ENCODE measurements at regions not wholly inside any gene's neighbourhood (a gene's known extent, or its start where the extent isn't known, plus 50 kb on each side); places are given as distances from the start of the nearest gene placed in this dataset.

DNA sequence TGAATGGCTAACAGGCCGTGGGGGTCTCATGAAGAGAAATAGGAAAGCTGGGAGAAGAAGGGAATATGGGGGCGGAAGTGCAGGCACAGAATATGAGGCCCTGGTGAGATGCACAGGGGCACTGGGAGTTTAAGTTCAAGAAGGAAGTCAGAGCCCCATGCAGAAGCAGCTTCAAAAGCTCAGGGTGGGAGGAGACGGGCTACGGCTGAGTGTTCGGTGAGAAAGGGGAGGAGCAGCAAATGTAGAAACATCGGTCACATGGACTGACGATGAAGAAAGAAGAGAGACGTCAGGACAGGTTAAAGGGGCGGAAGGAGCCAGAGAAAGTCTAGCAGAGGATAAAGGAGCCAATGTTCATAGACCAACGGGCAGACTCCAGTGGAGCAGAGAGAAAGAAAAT is 204.5 kb upstream of the ZFHX3 start:
- WGBS (ENCODE audit: low lambda C conversion rate) = 67% methylated on average over 10 of the region's 10 CpGs
- no peaks in the 10 kb centered on the region for H3K36me3 ChIP-seq (replicated peaks in 1 of 2; ENCODE audit: control insufficient read depth in 1 of 2, insufficient read depth in 2 of 2, low read length in 1 of 2)
- no peak overlapping the region for H3K9ac ChIP-seq
- H3K4me1 ChIP-seq (ENCODE audit: control insufficient read depth in 1 of 2, insufficient read depth in 2 of 2, low read depth in 1 of 2, low read length in 1 of 2) = no peaks in the 10 kb centered on the region
- H3K4me3 ChIP-seq (ENCODE audit: low read depth in 2 of 2, low read length in 1 of 2) = no peak overlapping the region
- H3K79me2 ChIP-seq (ENCODE audit: insufficient read depth) = no peaks in the 10 kb centered on the region
- H4K20me1 ChIP-seq (ENCODE audit: insufficient read depth) = no peaks in the 10 kb centered on the region
- H3K27me3 ChIP-seq (ENCODE audit: insufficient read depth) = no peaks in the 10 kb centered on the region; the same call in 1 of the 2 replicates
- no peaks in the 10 kb centered on the region for H3K9me2 ChIP-seq
- TF ChIP-seq GATA2 (CRISPR knock-in tag; IDR thresholded peaks at IDR 0.05) = no peak
- TF ChIP-seq CHD2 (IDR thresholded peaks at IDR 0.05; ENCODE audit: low read length, partially characterized antibody) = no peak
- no peak for TF ChIP-seq FOSL2 (IDR thresholded peaks at IDR 0.05; ENCODE audit: borderline replicate concordance, low read depth)
- no peak for TF ChIP-seq SIN3A (IDR thresholded peaks at IDR 0.05; ENCODE audit: borderline replicate concordance, low read depth, low read length)
- TF ChIP-seq, protein P1, sequence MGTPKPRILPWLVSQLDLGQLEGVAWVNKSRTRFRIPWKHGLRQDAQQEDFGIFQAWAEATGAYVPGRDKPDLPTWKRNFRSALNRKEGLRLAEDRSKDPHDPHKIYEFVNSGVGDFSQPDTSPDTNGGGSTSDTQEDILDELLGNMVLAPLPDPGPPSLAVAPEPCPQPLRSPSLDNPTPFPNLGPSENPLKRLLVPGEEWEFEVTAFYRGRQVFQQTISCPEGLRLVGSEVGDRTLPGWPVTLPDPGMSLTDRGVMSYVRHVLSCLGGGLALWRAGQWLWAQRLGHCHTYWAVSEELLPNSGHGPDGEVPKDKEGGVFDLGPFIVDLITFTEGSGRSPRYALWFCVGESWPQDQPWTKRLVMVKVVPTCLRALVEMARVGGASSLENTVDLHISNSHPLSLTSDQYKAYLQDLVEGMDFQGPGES (IDR thresholded peaks at IDR 0.05; ENCODE audit: low read depth, low read length) = no peak
- no peak for TF ChIP-seq NFIC (IDR thresholded peaks at IDR 0.05; ENCODE audit: borderline replicate concordance)
- TF ChIP-seq, protein P2, sequence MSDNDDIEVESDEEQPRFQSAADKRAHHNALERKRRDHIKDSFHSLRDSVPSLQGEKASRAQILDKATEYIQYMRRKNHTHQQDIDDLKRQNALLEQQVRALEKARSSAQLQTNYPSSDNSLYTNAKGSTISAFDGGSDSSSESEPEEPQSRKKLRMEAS (IDR thresholded peaks at IDR 0.05; ENCODE audit: low read depth) = no peak
- TF ChIP-seq RAD21 (IDR thresholded peaks at IDR 0.05; ENCODE audit: low read length) = no peak
- no peak for TF ChIP-seq TCF12 (IDR thresholded peaks at IDR 0.05)
- no peak for TF ChIP-seq POLR2AphosphoS5 (IDR thresholded peaks at IDR 0.05; ENCODE audit: low read depth, low read length)
- TF ChIP-seq FOXJ3 (CRISPR knock-in tag; IDR thresholded peaks at IDR 0.05) = no peak
- TF ChIP-seq ELF1 (IDR thresholded peaks at IDR 0.05) = no peak
- TF ChIP-seq, protein P3, sequence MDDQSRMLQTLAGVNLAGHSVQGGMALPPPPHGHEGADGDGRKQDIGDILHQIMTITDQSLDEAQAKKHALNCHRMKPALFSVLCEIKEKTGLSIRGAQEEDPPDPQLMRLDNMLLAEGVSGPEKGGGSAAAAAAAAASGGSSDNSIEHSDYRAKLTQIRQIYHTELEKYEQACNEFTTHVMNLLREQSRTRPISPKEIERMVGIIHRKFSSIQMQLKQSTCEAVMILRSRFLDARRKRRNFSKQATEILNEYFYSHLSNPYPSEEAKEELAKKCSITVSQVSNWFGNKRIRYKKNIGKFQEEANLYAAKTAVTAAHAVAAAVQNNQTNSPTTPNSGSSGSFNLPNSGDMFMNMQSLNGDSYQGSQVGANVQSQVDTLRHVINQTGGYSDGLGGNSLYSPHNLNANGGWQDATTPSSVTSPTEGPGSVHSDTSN (IDR thresholded peaks at IDR 0.05) = no peak
- no peak for TF ChIP-seq TEAD4 (IDR thresholded peaks at IDR 0.05; ENCODE audit: borderline replicate concordance, insufficient read depth)
- no peak for TF ChIP-seq FOXM1 (IDR thresholded peaks at IDR 0.05; ENCODE audit: low read depth)
- TF ChIP-seq NRF1 (IDR thresholded peaks at IDR 0.05; ENCODE audit: low read depth, low read length) = no peak
- TF ChIP-seq TAF1 (IDR thresholded peaks at IDR 0.05; ENCODE audit: borderline replicate concordance, low read depth, low read length) = no peak
- no peak for DNase-seq
- H3K9me3 ChIP-seq = no peaks in the 10 kb centered on the region
- H3K4me2 ChIP-seq = no peak overlapping the region
- no peaks in the 10 kb centered on the region for H3F3A ChIP-seq (replicated peaks; ENCODE audit: insufficient read depth)
- H3K27ac ChIP-seq (ENCODE audit: low read depth in 2 of 2, low read length in 1 of 2) = no peak overlapping the region
- POLR2A ChIA-PET = no interaction called here
- CTCF ChIA-PET = interaction anchor here (1.2 kb wide), 1 partner anchor 16 kb away, joined by 3 read pairs; no protein-coding TSS in a partner anchor
- no peak overlapping the region for H2AFZ ChIP-seq (ENCODE audit: low read depth)

DNA sequence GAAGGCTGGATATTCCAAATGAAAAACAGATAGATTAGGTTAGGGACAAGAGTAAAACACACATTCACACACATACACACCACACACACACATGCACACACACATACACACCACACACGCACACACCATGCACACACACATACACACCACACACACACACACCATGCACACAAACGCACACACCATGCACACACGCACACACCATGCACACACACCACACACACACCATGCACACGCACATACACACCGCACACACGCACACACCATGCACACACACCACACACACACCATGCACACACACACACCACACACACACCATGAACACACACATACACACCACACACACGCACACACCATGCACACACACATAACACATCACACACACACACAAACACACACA is 203.7 kb upstream of the ZFHX3 start:
- no peak overlapping the region for H3K9ac ChIP-seq
- H3K36me3 ChIP-seq (replicated peaks in 1 of 2; ENCODE audit: control insufficient read depth in 1 of 2, insufficient read depth in 2 of 2, low read length in 1 of 2) = no peaks in the 10 kb centered on the region
- DNase-seq = no peak
- CTCF ChIA-PET = no interaction called here
- H3K4me2 ChIP-seq = no peak overlapping the region
- H3K9me2 ChIP-seq = no peaks in the 10 kb centered on the region
- H3K4me1 ChIP-seq (ENCODE audit: control insufficient read depth in 1 of 2, insufficient read depth in 2 of 2, low read depth in 1 of 2, low read length in 1 of 2) = no peaks in the 10 kb centered on the region
- H3K27ac ChIP-seq (ENCODE audit: low read depth in 2 of 2, low read length in 1 of 2) = no peak overlapping the region
- H3K4me3 ChIP-seq (ENCODE audit: low read depth in 2 of 2, low read length in 1 of 2) = no peak overlapping the region
- H4K20me1 ChIP-seq (ENCODE audit: insufficient read depth) = no peaks in the 10 kb centered on the region
- no peaks in the 10 kb centered on the region for H3K79me2 ChIP-seq (ENCODE audit: insufficient read depth)
- no peaks in the 10 kb centered on the region; the same call in 1 of the 2 replicates for H3K27me3 ChIP-seq (ENCODE audit: insufficient read depth)
- no peaks in the 10 kb centered on the region for H3F3A ChIP-seq (replicated peaks; ENCODE audit: insufficient read depth)
- no peak overlapping the region for H2AFZ ChIP-seq (ENCODE audit: low read depth)
- WGBS (ENCODE audit: low lambda C conversion rate) = 68% methylated on average over 7 of the region's 7 CpGs
- no peaks in the 10 kb centered on the region for H3K9me3 ChIP-seq
- POLR2A ChIA-PET = no interaction called here
- no peak for TF ChIP-seq MXI1 (IDR thresholded peaks at IDR 0.05; ENCODE audit: low read depth, low read length)
- no peak for TF ChIP-seq CHD2 (IDR thresholded peaks at IDR 0.05; ENCODE audit: low read length, partially characterized antibody)
- TF ChIP-seq, protein P4, sequence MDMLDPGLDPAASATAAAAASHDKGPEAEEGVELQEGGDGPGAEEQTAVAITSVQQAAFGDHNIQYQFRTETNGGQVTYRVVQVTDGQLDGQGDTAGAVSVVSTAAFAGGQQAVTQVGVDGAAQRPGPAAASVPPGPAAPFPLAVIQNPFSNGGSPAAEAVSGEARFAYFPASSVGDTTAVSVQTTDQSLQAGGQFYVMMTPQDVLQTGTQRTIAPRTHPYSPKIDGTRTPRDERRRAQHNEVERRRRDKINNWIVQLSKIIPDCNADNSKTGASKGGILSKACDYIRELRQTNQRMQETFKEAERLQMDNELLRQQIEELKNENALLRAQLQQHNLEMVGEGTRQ (IDR thresholded peaks at IDR 0.05; ENCODE audit: borderline replicate concordance, low read depth, low read length) = no peak
- TF ChIP-seq YY1 (IDR thresholded peaks at IDR 0.05; ENCODE audit: low read depth) = no peak
- TF ChIP-seq TEAD4 (IDR thresholded peaks at IDR 0.05; ENCODE audit: borderline replicate concordance, insufficient read depth) = no peak
- no peak for TF ChIP-seq TAF1 (IDR thresholded peaks at IDR 0.05; ENCODE audit: borderline replicate concordance, low read depth, low read length)
- no peak for TF ChIP-seq RCOR1 (IDR thresholded peaks at IDR 0.05; ENCODE audit: low read length)
- no peak for TF ChIP-seq SMC3 (IDR thresholded peaks at IDR 0.05; ENCODE audit: low read depth, low read length)
- TF ChIP-seq, protein P5, sequence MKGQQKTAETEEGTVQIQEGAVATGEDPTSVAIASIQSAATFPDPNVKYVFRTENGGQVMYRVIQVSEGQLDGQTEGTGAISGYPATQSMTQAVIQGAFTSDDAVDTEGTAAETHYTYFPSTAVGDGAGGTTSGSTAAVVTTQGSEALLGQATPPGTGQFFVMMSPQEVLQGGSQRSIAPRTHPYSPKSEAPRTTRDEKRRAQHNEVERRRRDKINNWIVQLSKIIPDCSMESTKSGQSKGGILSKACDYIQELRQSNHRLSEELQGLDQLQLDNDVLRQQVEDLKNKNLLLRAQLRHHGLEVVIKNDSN (IDR thresholded peaks at IDR 0.05; ENCODE audit: borderline replicate concordance, low read depth) = no peak
- no peak for TF ChIP-seq POLR2AphosphoS5 (IDR thresholded peaks at IDR 0.05; ENCODE audit: low read depth, low read length)
- TF ChIP-seq RAD21 (IDR thresholded peaks at IDR 0.05; ENCODE audit: low read length) = no peak
- TF ChIP-seq, protein P2 (IDR thresholded peaks at IDR 0.05; ENCODE audit: low read depth) = no peak
- no peak for TF ChIP-seq JUND (IDR thresholded peaks at IDR 0.05)

Data from SK-N-SH (cell line).